Activated T-cell treated with anti-CD3 and anti-CD28 coated beads for 48 hours (primary cell): ENCODE measurements at regions not wholly inside any gene's neighbourhood (a gene's known extent, or its start where the extent isn't known, plus 50 kb on each side); places are given as distances from the start of the nearest gene placed in this dataset.

Source experiments
- DNase-seq: peaks from one replicate; pipeline ENCODE4 v3.0.0-alpha.2; 2020; ENCODE audit warnings: low read depth

DNA sequence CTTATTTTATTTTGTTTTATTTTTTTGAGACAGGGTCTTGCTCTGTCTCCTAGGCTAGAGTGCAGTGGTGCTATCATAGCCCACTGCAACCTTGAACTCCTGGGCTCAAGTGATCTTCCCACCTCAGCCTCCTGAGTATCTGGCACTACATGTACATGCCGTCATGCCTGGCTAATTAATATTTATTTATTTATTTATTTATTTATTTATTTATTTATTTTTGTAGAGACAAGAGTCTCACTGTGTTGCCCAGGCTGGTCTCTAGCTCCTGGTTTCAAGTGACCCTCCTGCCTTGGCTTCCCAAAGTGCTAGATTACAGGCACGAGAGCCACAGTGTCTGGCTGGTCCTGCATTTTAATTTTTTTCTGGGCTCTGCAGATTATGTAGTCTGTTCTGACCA lies 84.9 kb upstream of the BCOR start:
- DNase-seq = no peak

DNA sequence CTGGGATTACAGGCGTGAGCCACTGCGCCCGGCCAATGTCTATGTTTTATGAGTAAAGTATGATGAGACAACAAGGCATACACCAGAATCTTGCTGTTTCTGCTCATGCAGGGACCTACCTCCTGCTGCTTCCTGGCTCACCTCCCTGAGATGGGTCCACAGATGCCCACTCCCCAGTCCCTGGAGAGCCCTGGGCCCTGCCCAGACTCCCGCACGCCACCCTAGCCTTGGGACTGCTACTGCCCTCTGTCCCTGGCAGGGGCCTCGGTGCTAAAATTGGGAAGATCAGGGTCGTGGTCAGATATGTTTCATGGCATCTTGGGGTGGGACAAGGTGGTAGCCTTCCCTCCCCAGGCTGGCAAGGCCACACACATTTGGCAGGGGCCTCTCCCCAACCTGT lies 84.3 kb upstream of the BCOR start:
- DNase-seq = no peak

DNA sequence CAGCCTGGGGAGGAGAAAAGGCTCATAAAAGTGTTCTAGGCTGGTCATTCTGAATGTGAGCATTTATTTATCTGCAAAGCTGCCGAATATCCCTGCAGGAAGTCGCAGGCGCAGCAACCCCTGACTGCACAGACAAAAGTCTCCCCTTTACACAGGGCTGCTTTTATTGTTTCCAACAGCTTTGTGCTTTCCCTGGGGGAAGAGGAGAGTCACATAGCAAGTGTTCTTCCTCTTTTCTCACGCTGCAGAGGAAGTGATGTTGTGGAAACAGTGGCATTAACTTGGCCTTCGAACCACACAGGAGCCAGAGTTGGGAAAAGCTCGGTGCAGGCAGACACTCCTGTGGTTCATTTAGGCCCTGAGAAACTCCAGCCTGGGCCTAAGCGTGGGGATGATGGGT lies 81.5 kb upstream of the BCOR start:
- DNase-seq = no peak

DNA sequence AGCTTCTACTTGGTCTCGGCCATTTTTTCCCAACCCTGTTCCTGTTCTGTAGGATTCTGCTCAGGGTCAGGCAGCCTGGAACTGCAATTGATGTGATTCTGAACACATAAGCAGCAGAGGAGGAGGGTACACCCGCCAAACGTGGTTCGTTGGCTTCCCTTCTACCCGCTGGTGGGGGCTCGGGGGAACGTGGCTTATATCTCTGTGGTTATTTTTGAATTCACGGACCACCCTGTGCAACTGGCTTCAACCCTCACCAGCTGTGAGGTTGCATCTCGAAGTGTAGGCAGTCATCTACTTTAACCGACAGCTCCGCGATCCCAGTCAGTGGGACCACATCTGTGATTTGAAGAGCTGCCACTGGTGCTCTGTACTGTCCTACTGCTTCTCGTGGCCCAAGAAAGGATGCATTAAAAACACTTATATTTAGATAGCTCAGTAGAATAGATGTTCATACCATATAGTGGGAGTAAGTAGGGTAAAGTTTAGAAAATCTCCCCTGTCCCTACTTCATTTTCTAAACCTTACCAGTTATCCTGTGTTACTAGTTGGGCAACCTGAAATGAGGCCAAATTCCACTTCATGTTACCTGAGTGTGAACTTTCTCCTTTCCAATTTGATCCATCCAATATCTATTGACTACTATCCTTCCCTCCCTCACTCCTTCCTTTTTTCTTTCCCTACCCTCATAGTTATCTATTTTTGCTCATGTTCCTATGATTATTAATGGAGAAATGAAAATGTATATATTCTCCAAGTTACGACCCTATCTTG lies 80.4 kb upstream of the BCOR start:
- DNase-seq = no peak

DNA sequence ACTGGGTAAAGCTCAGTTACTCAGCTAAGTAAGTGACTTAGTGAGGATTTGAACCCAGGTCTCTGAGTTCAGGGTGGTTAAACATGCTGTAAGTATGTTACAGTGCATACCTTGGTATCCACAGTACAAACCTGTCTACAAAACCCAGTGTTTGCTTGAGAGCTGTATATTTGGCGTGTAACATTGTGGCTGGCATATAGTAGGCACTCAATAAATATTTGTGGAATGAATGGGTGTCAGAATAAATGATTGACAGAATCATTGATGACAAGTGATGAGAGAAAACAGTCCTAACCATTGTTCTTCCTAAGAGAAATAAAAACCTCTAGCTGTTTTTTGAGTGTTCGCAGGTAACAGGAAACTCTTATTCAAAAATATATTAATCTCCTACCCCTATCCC lies 79.7 kb upstream of the BCOR start:
- DNase-seq = no peak

DNA sequence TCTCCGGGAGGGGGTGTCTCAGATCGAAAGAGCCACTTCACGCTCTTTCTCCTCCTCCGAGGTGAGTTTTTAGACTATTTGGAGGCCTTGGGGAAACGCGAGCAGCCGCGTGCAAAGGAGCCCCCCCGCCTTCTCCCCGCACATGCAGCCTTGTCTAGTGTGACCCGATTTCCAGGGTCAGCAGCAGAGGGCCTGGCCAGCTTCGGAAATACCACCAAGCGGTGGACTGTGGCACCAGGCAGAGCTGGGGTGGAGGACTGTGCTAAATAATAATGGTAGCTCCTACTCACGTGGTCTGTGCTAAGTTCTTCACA lies 79.3 kb upstream of the BCOR start:
- no peak for DNase-seq

DNA sequence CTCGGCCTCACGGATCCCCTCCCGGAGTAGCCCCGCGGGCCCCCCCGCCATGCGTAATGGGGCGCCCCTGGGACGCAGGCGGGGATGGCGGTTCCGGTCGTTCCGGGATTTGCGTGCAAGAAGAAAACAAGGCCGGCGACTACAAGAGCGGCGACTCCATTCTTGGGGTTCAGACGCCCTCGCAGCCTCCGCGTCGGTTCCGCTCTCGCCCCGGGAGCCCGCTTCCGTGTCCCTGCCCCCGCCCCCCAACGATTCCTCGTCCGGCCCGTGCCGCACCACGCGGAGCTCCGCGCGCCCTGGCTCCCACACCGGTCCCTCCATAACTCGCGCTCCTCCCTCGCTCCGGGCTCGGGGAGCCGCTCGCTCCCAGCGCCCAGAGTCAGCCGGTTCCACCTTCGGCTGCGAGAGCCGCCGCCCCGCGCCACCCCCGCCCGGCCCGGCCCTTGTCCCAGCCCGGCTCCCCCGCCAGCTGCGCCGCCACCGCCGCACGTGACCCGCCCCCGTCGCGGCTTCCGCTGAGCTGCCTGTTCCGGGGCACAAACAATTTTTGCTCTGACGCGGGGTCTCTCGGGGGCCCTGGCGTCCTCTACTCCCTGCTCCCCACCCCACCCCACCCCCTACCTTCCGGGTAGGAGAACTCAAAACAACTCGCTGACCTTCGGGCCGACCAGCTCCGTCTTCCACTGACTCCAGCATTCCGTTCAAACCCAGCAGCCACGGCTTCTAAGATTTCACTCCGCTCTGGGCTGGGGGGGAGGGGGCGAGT lies 78.8 kb upstream of the BCOR start:
- DNase-seq = peak; percentile 74

DNA sequence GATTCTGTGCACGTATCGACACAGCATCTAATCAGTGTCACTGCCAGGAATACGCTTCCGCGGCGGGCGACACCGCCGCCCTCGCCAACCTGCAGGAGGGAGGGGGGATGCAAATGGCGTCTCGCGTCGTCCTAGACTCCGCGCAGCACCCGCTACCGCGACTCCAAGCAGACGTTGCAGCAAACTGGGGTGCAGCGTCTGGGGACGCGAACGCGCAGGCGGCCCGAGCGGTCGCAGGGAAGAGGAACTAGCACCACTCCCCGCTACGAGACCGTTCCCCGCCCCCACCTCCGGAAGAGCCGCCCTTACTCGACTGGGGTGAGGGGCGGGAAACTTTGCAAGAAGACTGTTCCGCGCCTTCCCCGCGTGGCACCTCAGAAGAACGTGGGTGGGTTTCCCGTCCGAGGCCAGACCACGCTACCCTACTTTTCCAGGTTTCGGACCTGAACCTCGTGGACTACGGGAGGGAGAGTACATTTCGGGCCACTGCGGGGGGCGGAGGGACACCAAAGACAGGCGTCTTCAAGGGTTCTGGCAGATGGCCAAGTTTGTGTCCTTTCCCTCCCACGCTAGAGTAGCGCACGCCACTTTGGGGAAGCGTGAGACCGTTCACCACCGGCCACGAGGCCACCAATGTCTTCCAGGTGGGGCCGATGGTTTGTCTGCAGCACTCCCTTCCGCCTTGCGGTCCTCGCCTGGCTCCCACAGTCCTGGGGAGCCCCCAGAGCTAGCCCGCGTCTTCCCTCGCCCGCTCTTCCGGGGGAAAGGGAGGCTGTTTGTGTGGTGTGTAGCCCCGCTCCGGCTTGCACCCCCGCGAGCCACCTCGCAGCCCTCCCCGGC lies 78.0 kb upstream of the BCOR start:
- DNase-seq = peak; percentile 70

DNA sequence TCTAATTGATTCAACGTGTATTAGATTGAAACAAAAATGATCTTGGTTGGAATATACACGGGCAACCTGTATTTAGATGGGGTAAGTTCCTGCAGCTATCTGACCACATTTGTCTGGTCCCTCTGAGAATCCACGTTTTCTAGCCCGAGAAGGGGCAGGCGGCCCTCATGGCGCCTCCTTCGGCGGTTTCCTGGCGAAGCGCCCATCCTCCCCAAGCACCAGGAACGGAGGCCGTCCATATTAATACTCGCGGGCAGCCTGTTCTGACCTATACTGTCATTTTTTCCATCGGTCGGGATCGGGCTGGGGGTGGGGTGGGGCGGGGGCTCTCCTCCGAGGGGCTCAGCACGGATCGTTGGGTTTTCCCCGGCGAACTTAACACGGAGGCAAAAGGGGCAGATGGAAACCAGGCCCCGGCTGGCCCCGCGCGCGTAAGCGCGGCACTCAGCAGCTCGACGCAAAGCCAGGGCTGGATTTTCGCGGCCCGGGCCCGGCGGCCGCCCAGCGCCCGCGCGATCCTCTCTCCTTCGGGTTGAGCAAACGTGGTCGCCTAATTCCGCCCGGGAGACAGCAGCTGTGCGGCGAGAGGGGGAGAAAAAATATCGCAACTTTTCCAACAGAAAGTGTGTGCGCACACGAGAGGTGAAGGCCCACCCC lies 77.2 kb upstream of the BCOR start:
- DNase-seq = no peak

DNA sequence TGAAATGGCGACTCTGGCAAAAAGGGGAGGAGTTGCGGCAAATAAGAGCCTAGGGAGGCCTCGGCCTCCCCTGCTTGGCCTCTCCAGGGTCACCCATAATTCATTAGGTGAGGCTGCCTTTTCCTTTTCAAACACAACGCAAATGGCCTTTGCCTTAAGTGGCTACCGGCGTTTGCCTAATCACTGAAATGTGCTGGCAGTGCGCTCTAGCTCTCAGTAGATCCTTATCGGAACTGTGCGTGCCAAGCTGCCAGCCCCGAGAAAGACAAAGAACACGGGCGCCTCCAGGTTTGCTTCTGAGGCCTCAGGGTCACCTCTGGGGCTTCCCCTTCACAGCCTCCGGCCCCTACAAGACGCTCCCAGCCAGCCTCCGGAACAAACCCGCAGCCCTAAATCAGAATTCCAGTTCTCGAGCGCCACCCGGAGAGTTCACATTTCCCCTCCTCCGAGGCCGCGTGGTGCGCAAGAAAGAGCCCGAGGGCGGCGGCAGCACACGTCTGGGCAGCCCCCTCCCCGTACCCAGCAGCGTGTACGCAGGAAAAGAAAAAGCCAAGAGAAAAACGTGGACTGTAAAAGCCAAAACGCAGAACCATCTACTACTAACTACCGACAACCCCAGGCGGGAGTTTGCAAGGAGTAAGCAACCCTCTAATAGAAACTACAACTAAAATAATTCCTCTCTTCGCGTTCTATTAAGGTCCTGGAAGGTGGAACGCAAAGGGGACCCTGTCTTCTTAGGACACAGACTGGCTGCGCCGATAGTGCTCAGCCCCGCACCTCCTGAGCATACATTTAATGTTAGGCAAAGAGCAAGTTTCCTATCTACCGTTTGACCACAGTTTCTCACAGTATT lies 76.5 kb upstream of the BCOR start:
- peak; percentile 65 for DNase-seq

DNA sequence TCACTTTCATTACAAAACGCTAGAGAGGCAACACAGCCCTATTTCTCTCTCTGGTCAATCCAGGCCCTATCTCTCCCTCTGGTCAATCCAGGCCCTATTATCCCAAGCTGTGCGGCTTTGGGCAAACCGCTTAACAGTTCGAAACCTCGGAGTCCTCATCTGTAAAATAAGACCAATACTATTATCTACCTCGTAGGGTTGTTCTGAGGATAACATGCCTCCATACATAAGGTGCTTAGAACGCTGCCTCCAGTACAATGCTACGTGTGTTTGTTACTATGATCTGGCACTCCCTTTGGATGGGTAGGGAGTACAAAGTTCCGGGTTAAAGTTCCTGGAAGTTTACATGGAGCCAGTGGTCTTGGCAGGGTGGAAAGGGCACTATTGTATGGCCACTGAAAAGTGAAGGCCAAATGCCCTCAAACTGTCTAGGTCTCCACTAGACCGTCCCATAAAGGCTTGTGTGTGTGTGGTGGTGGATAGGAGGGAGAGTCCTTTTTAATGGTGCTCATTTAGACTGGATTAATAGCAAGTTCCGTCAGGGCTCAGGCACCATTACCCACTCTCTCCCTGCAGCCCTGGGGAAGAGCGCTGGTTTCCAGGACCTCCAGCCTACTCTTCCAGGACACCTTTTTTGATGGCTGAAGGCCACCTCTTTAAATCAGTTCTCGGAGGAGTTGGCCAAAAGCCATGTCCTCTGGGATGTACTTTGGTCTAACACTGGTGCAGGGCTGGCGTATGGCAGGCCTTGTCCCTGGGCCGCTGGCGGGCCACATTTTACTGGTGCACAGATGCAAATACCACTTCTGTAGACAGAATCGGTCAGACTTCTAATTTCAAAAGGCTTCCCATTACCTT lies 75.6 kb upstream of the BCOR start:
- no peak for DNase-seq

DNA sequence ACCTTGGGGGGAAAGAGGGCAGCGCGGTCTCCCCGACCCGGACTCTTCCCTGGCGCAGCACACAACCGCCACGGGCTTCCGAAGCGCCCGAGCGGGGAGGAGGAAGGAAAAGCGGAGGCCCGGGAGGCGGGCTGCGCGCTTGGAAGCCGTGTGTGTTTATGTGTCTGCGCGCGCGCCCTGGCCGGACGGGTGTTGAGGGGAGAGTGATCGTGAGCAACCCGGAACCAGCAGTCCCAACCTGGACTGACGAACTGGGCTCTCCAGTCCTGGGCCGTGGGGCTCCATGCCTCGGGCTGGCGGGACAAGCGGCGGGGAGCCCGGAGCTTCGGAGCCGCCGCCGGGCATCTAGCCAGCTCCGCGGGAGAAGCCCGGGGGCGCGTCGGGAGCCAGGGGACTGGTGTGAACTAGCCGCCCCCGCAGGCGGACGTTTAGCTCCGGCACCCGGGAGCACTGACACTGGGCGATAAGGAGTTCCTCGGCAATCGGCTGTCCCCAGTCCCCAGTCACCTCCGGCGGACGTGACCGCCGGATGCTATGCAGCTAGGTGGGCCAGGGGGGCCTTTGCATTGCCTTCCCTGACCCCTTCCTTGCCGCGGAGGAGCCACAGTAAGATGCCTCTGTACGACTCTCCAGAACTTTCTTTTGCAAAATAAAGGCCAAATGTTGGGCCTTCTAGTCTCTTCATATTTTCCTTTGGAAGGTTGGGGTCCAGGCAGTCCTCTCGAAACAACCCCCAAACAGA lies 74.8 kb upstream of the BCOR start:
- no peak for DNase-seq

DNA sequence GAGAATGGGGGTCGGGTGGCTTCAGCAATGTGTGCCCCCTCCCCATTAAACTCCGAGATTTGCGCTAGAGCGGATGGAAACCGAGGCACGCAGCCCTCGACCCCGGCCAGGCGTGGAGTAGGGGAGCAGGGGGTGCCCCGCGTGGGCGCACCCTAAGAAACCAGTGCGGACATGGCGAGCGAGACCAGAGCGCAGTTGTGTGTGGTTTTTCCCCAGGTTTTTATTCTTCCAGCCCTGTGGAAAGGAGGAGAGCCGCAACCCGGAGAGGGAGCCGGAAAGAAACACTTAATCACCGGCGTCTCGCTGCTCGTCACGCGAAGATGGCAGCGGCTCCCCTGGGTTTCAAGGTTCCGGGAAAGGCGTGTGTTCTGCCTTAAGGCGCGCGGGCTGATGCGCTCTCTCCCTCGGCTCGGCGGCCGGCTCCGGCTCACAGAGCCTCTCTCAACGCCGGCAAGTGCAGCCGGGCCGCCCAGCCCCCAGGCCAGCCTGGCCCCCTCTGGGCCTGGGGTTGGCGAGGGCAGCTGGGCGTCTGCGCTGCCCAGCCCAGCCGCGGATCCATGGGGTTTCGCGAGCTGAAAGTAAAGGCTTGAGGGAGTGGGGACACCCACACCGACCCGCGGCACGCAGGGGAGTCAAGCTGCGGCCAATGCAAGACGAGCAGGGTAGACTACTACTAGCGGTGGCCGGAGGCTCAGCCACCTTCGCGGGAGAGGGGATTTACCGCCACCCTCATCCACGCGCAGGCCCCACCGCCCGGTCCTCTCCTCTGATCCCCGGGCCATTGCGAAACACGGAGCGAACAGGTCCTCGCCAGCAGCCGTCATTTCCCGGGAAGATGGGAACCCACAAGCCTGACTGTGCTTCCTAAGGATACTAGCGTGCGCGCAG lies 74.0 kb upstream of the BCOR start:
- no peak for DNase-seq

DNA sequence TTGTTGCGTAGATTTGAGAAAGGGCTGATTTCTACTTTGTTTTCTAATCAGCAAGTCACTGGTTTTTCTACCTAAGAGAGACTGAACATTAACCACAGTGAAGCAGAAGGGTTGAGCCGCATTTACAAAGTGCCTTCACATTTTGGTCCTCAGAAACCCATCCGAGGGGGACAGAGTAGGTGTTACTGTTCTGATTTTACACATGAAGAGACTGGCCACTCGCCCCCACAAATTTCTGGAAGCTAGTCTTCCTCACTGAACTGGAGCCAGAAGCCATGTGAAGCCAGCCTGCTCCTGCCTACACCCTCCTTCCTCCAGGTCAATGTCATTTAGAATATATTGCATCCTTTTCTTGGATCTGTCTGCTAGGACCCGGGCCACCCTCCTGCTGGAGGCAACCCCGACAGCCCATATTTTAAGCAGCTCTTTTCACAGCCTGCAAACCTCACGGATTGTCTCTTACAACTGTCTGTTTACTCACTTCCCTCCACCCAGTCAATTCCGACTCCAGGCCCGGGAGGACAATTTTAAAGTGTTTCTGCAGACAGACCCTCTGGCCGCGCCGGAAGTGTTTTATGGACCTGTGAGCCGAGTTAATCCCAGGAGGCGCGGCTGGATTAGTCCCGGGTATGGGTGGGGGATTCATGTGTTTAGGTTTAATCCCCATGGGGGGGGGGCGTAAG lies 73.2 kb upstream of the BCOR start:
- DNase-seq = no peak

DNA sequence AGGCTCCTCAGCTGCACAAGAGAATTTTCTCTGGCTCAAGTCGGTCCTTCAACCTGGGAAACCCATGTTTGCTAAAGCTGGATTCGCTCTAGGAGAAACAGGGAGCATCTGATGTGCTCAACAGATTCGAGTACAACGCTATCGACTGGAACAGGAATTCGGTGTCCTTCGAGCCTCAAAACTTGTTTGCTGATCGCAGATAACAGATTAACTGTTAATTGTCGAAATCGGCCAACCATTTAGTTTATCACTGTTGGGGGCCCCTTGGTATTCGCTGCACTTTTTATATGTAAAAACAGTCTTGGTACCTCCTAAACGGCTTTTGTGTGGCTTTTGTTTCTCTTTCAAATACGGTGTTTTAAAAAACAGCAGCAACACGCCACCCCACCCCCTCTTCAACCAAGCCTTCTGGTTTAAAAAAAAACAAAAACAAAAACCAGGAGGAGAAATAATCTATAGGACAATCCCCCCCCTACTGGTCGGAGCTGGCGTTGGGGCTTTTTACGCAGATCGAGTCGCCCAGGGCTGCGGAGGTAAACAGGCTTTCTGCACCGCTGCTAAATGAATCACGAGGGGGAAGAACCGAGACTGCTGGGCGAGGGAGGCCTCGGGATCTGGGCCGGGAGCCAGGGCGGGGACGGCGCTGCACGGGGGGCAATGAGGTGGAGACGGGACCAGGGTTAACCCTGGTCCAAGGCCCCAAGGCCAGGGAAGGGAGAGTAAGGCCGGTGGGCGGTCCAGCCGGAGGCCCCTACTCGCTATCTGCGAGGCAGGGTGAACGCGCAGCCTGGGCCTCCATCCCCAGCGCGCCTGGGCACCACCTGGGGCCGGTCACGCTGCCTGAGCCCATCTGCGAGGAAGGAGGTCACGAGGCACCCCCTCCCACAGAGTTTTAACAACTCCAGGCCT lies 71.7 kb upstream of the BCOR start:
- peak; percentile 67 for DNase-seq

DNA sequence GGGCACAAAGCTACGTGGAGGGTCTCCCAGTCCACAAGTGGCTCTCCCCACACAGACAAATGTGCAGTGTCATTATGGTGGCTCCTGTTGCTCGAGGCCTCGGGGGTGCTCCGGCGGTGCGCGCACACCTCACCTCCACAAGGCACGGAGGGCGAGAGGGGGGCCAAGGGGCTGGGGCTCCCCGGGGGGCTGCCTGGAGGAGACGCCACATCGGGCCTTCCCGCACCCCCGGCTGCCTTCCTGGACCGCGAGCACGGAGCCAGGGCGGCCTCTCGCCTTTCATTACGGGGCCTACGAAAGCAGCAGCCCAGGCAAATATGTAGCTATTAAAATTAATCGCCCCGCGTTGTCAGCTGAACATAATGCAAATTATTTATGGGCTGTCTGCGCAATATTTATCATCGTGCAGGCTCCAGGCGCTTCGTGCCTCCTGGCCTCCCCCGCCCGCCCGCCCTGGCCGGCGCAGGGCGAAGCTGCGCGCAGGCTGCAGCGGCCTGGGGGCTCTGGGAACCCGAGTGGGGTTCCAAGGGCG lies 70.8 kb upstream of the BCOR start:
- no peak for DNase-seq
